HL-60 (cell line): ENCODE measurements at regions not wholly inside any gene's neighbourhood (a gene's known extent, or its start where the extent isn't known, plus 50 kb on each side); places are given as distances from the start of the nearest gene placed in this dataset.

Experiments used
- DNase-seq, 2 experiments: peaks; one replicate each; pipeline ENCODE4 v3.0.0-alpha.2; 2010 to 2020; ENCODE audit warnings: low read depth in 1 of 2, low spot score in 1 of 2
- H3K27ac ChIP-seq: fragments of 250-450 bp; sonication (Bioruptor Pico); replicated peaks from 2 replicates; pipeline ENCODE4 v1.5.1; 2020; ENCODE audit warnings: mild to moderate bottlenecking, moderate library complexity
- H3K27me3 ChIP-seq: fragments of 250-450 bp; sonication (Bioruptor Pico); 2 replicates; pipeline ENCODE4 v1.5.1; 2021; ENCODE audit warnings: mild to moderate bottlenecking, moderate library complexity; ENCODE audit not compliant: insufficient read depth, poor library complexity, severe bottlenecking
- H3K4me3 ChIP-seq: replicated peaks from 2 replicates; pipeline ENCODE4 v1.5.1; 2011; ENCODE audit warnings: mild to moderate bottlenecking, control low read depth, low read length; ENCODE audit not compliant: insufficient read depth
- CTCF ChIP-seq: IDR thresholded peaks from one replicate; pipeline ENCODE4 v1.5.1; 2011; ENCODE audit warnings: low read length, control low read depth, inconsistent platforms; ENCODE audit not compliant: insufficient read depth
- GABPA ChIP-seq: IDR thresholded peaks from 2 replicates; pipeline ENCODE4 v1.6.1; 2012; ENCODE audit warnings: low read depth
- POLR2AphosphoS5 ChIP-seq: IDR thresholded peaks from 2 replicates; pipeline ENCODE4 v1.6.1; 2012; ENCODE audit warnings: low read depth
- REST ChIP-seq: IDR thresholded peaks from 2 replicates; pipeline ENCODE4 v1.6.1; 2012; ENCODE audit warnings: low read depth; ENCODE audit not compliant: insufficient replicate concordance
- SPI1 ChIP-seq: IDR thresholded peaks from 2 replicates; pipeline ENCODE4 v1.6.1; 2012; ENCODE audit warnings: low read depth, mild to moderate bottlenecking, borderline replicate concordance

GRCh38 chr2:121147766-121148165 lies 137.2 kb downstream of the TFCP2L1 start:
- no peak overlapping the region for H3K27ac ChIP-seq
- no peak for DNase-seq
- no peak overlapping the region for H3K4me3 ChIP-seq
- no peaks in the 10 kb centered on the region for H3K27me3 ChIP-seq
- TF ChIP-seq REST (no peak), POLR2AphosphoS5 (no peak), SPI1 (no peak), CTCF (no peak), GABPA (no peak)

GRCh38 chr2:121148481-121148880 lies 136.5 kb downstream of the TFCP2L1 start:
- Histone ChIP-seq H3K27ac (no peak overlapping the region), H3K27me3 (no peaks in the 10 kb centered on the region), H3K4me3 (no peak overlapping the region)
- no peak for TF ChIP-seq SPI1
- no peak for TF ChIP-seq GABPA
- no peak for DNase-seq

- no peak for DNase-seq
- Histone ChIP-seq H3K4me3 (no peak overlapping the region), H3K27ac (no peak overlapping the region), H3K27me3 (no peaks in the 10 kb centered on the region)
- TF ChIP-seq REST: no peak
- TF ChIP-seq POLR2AphosphoS5: no peak
- no peak for TF ChIP-seq CTCF
These were observed 135.6 kb downstream of the TFCP2L1 start for GRCh38 chr2:121149384-121149783.

- H3K4me3 ChIP-seq: no peak overlapping the region
- TF ChIP-seq CTCF (no peak), GABPA (no peak), REST (no peak), POLR2AphosphoS5 (no peak), SPI1 (no peak)
- no peaks in the 10 kb centered on the region for H3K27me3 ChIP-seq
- no peak overlapping the region for H3K27ac ChIP-seq
- no peak for DNase-seq
These were observed 134.9 kb downstream of the TFCP2L1 start for GRCh38 chr2:121150126-121150525.
